Transverse colon (tissue), 4 donors: ENCODE measurements at regions not wholly inside any gene's neighbourhood (a gene's known extent, or its start where the extent isn't known, plus 50 kb on each side); places are given as distances from the start of the nearest gene placed in this dataset.

Experiments used
- DNase-seq: peaks from one replicate; pipeline ENCODE4 v3.0.0-alpha.2; 2019
- H3K27ac ChIP-seq, 4 donors: fragments of 200-600 bp; sonication (generic); 2 replicates each; pipeline ENCODE4 v1.5.1; 2016 to 2018; ENCODE audit warnings: inconsistent platforms in 4 of 4
- H3K27me3 ChIP-seq: fragments of 200-600 bp; sonication (generic); 2 replicates; pipeline ENCODE4 v1.5.1; 2017; ENCODE audit warnings: inconsistent platforms
- H3K36me3 ChIP-seq, 4 donors: fragments of 200-600 bp; sonication (generic); 2 replicates each; pipeline ENCODE4 v1.5.1; 2017 to 2019; ENCODE audit warnings: inconsistent platforms in 4 of 4
- H3K4me1 ChIP-seq, 4 donors: fragments of 200-600 bp; sonication (generic); 2 replicates each; pipeline ENCODE4 v1.5.1; 2017 to 2020; ENCODE audit warnings: inconsistent platforms in 4 of 4
- H3K4me3 ChIP-seq, 4 donors: fragments of 200-600 bp; sonication (generic); 1 replicate in 1 of 4; 2 replicates in 3 of 4; pipeline versions ENCODE4 v1.5.1 to v1.6.1; 2017 to 2019; ENCODE audit warnings: inconsistent platforms in 4 of 4
- H3K9me3 ChIP-seq, 2 donors: fragments of 200-600 bp; sonication (generic); 2 replicates each; pipeline ENCODE4 v1.5.1; 2017 to 2019; ENCODE audit warnings: inconsistent platforms in 2 of 2
- EP300 ChIP-seq: sonication (generic); formaldehyde crosslinking; IDR thresholded peaks from one replicate; pipeline ENCODE4 v1.6.1; 2017; ENCODE audit warnings: antibody characterized with exemption, low read depth
- POLR2A ChIP-seq: fragments of 450-650 bp; IDR thresholded peaks from one replicate; pipeline ENCODE4 v1.6.1; 2016; ENCODE audit warnings: antibody characterized with exemption, mild to moderate bottlenecking, moderate library complexity
- POLR2AphosphoS5 ChIP-seq, 3 donors: sonication (generic); formaldehyde crosslinking; IDR thresholded peaks; one replicate each; pipeline ENCODE4 v1.6.1; 2016; ENCODE audit warnings: antibody characterized with exemption in 3 of 3
- WGBS, 2 donors: methylation state at CpG; one replicate each; pipeline ENCODE4 v1.1.5; 2018; ENCODE audit warnings: low coverage in 1 of 2; 5-methylcytosine and 5-hydroxymethylcytosine counted together
- in situ Hi-C, 4 donors: fragments of 200-750 bp; cut with MboI; loops; one replicate each; pipeline versions ENCODE4 v1.15.0 to v1.15.1; 2017; ENCODE audit warnings: low sequenced_read_pairs in 3 of 4, low pct_ligation_motif_present in 1 of 4, low pct_unique_long_range_greater_than_20kb in 1 of 4
- intact Hi-C: fragments of 100-400 bp; cut with DNase I; formaldehyde crosslinking; loops from one replicate; pipeline ENCODE4 v1.15.1; 2023; ENCODE audit warnings: low total_unique reads
- TF ChIP-seq, protein P1 (sequence below), 5 experiments: fragments of 200-600 bp in 3 of 5; fragments of 450-650 bp in 2 of 5; sonication (generic) in 3 of 5; IDR thresholded peaks; 1 replicate in 2 of 5; 2 replicates in 3 of 5; pipeline ENCODE4 v1.5.1; 2016 to 2017; ENCODE audit warnings: antibody characterized with exemption in 5 of 5, inconsistent platforms in 3 of 5, mild to moderate bottlenecking in 2 of 5, moderate library complexity in 1 of 5

DNA sequence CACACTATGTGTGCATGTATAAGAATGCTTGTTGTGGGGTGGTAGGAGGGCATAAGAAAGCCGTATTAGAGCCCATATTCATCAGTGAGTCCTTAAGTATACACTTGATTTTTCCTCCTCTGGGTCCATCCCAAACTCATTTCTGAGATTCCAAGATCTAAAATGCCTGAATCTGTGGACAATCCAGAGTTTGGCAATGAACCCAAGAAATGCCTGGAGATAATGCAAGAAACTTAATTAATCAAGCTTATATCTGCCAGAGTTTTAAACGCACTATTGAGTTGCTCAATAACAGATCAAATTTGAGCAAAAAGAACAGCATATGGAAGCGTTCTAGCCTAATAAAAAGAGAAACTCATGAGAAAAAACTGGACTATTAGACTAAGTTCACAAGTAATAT is 143.4 kb upstream of the NAV3 start:
- Histone ChIP-seq H3K9me3 (no peaks in the 10 kb centered on the region), H3K27ac (no peak overlapping the region), H3K4me3 (no peak overlapping the region), H3K27me3 (no peaks in the 10 kb centered on the region), H3K4me1 (no peaks in the 10 kb centered on the region), H3K36me3 (no peaks in the 10 kb centered on the region)
- DNase-seq: no peak
- TF ChIP-seq, protein P1, sequence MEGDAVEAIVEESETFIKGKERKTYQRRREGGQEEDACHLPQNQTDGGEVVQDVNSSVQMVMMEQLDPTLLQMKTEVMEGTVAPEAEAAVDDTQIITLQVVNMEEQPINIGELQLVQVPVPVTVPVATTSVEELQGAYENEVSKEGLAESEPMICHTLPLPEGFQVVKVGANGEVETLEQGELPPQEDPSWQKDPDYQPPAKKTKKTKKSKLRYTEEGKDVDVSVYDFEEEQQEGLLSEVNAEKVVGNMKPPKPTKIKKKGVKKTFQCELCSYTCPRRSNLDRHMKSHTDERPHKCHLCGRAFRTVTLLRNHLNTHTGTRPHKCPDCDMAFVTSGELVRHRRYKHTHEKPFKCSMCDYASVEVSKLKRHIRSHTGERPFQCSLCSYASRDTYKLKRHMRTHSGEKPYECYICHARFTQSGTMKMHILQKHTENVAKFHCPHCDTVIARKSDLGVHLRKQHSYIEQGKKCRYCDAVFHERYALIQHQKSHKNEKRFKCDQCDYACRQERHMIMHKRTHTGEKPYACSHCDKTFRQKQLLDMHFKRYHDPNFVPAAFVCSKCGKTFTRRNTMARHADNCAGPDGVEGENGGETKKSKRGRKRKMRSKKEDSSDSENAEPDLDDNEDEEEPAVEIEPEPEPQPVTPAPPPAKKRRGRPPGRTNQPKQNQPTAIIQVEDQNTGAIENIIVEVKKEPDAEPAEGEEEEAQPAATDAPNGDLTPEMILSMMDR (IDR thresholded peaks at IDR 0.05): no peak
- TF ChIP-seq POLR2A: no peak
- no peak for TF ChIP-seq POLR2AphosphoS5 (IDR thresholded peaks at IDR 0.05)
- TF ChIP-seq EP300: no peak
- intact Hi-C loops (no loop called here), in situ Hi-C loops (loop anchor here in 3 of 4 donors (10.0 to 25.0 kb wide), 2 partner anchors 525 to 533 kb away; no protein-coding TSS in a partner anchor)
- 60 to 66% methylated on average over 3 of the region's 3 CpGs for WGBS, 2 donors

DNA sequence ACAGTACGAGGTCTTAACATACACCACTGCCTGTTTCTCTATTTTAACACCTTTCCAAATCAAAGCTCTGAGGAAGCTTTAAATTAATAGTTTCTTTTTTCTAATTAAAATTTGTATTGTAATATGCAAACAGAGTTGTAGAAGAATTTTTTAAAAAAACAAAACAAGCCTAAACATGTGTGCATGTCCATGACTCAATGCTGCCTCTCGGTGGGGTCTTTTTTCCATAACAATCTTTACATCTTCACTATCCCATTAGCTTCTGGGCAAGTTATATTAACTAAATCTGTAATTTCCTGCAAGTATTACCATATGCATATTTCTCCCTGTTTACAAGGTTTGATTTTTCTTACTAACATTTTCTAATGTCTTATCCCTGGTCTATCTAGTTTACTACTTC is 143.9 kb upstream of the NAV3 start:
- no peak overlapping the region for H3K4me3 ChIP-seq
- no peaks in the 10 kb centered on the region for H3K27me3 ChIP-seq
- H3K4me1 ChIP-seq: no peaks in the 10 kb centered on the region
- H3K9me3 ChIP-seq: no peaks in the 10 kb centered on the region
- intact Hi-C loops: no loop called here
- no peak overlapping the region for H3K27ac ChIP-seq
- in situ Hi-C loops: loop anchor here in 3 of 4 donors (10.0 to 25.0 kb wide), 2 partner anchors 524 to 532 kb away; no protein-coding TSS in a partner anchor
- TF ChIP-seq, protein P1 (IDR thresholded peaks at IDR 0.05): no peak
- TF ChIP-seq POLR2A (no peak), POLR2AphosphoS5 (IDR thresholded peaks at IDR 0.05) (no peak), EP300 (no peak)
- WGBS, 2 donors: 81 to 93% methylated on average over 2 of the region's 2 CpGs
- H3K36me3 ChIP-seq: no peaks in the 10 kb centered on the region
- no peak for DNase-seq

DNA sequence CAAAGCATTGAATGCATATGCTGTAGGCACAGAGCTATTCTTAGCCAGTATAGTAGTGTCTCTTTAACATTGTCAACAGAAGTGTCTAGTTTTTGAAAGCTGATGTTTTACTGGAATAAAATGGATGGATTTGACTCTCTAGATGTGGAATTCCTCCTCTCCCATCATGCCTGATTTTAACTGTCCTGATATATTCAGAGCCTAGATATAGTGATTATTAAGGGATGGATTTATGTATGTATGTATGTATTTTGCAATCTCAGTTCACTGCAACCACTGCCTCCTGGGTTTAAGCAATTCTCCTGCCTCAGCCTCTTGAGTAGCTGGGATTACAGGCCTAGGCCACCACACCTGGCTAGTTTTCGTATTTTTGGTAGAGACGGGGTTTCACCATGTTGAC is 144.8 kb upstream of the NAV3 start:
- in situ Hi-C loops: loop anchor here in 3 of 4 donors (10.0 to 25.0 kb wide), 2 partner anchors 524 to 531 kb away; no protein-coding TSS in a partner anchor
- no peak for TF ChIP-seq POLR2AphosphoS5 (IDR thresholded peaks at IDR 0.05)
- no peak for TF ChIP-seq EP300
- TF ChIP-seq, protein P1 (IDR thresholded peaks at IDR 0.05): no peak
- TF ChIP-seq POLR2A: no peak
- WGBS, 2 donors: 95% methylated on average over 2 of the region's 2 CpGs; no CpG with 5 or more reads in 1 of the 2 donors

DNA sequence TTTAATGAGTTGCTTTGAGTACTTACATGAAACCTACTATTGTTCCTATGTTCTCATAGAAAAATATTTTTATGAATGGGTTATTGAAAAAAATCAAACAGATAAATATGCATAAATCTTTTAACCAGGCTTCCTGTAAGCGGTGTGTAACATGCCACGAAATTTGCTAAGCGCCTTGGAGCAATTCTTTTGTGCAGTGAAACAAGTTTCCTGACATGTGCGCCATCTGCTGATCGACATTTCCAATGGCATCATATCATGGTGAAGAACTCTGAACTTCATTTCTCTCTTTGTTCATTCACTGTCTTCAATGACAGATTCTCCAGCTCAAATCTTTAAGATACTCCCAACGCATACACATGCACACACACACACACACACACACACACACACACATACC is 145.6 kb upstream of the NAV3 start:
- in situ Hi-C loops (loop anchor here in 3 of 4 donors (10.0 to 25.0 kb wide), 2 partner anchors 523 to 530 kb away; no protein-coding TSS in a partner anchor), intact Hi-C loops (no loop called here)
- Histone ChIP-seq H3K27ac (no peak overlapping the region), H3K9me3 (no peaks in the 10 kb centered on the region), H3K4me3 (no peak overlapping the region), H3K4me1 (no peaks in the 10 kb centered on the region), H3K36me3 (no peaks in the 10 kb centered on the region), H3K27me3 (no peaks in the 10 kb centered on the region)
- TF ChIP-seq EP300: no peak
- TF ChIP-seq POLR2A: no peak
- TF ChIP-seq, protein P1 (IDR thresholded peaks at IDR 0.05): peak; percentile 19 to 50 (median 44)
- TF ChIP-seq POLR2AphosphoS5 (IDR thresholded peaks at IDR 0.05): no peak
- DNase-seq: peak; percentile 47
- WGBS, 2 donors: 7 to 12% methylated on average over 5 to 6 of the region's 6 CpGs

More for the DNA sequence above, 144.8 kb upstream of the NAV3 start:
- Histone ChIP-seq H3K36me3 (no peaks in the 10 kb centered on the region), H3K9me3 (no peaks in the 10 kb centered on the region), H3K27me3 (no peaks in the 10 kb centered on the region), H3K4me1 (no peaks in the 10 kb centered on the region), H3K4me3 (no peak overlapping the region), H3K27ac (no peak overlapping the region)
- intact Hi-C loops: no loop called here
- DNase-seq: no peak
